HG02623 (cell line): ENCODE measurements at regions not wholly inside any gene's neighbourhood (a gene's known extent, or its start where the extent isn't known, plus 50 kb on each side); places are given as distances from the start of the nearest gene placed in this dataset.
"Not testable (repeated sequence)": the region's sequence is repeated elsewhere in the genome, so short reads cannot be mapped to it uniquely, and the experiment has no call there.

ENCODE experiments used
- ATAC-seq: cut with Tn5 transposase; IDR thresholded peaks from one replicate; pipeline ENCODE4 v1.9.1; 2021; ENCODE audit warnings: moderate library complexity; ENCODE audit not compliant: unreplicated experiment

- no peak for ATAC-seq
Observed at GRCh38 chr5:4613440-4613839, 526.7 kb upstream of the ADAMTS16 start.

- no peak for ATAC-seq
Observed at GRCh38 chr5:4614088-4614487, 526.0 kb upstream of the ADAMTS16 start.

DNA sequence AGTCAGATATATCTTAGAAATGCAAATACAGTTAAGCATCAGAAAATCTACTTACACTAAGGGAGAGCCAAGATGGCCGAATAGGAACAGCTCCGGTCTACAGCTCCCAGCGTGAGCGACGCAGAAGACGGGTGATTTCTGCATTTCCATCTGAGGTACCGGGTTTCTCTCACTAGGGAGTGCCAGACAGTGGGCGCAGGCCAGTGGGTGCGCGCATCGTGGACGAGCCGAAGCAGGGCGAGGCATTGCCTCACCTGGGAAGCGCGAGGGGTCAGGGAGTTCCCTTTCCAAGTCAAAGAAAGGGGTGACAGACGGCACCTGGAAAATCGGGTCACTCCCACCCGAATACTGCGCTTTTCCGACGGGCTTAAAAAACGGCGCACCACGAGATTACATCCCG is 524.8 kb upstream of the ADAMTS16 start:
- not testable (repeated sequence) for ATAC-seq

GRCh38 chr5:4625206-4625896 is 514.8 kb upstream of the ADAMTS16 start:
- ATAC-seq = no peak

DNA sequence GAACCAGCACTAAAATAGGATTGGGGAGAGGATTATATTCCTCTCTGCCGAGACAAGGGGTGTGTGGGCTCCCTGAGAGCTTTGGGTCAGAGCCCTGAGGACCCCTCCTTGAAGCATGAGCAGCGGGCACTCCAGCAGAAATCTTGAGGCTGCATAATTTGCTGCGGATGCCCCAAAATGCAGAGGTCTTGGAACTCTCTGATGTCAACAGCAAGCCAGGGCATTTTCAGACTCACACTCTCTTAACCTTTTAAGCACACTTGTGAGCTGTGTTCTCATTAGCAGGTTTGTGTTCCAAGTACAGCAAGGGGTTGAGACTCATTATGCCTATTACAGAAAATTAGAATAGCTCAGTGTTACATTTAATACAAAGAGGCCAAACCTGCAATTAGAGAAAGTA is 513.0 kb upstream of the ADAMTS16 start:
- no peak for ATAC-seq

GRCh38 chr5:4627929-4628328 is 512.2 kb upstream of the ADAMTS16 start:
- no peak for ATAC-seq

- no peak for ATAC-seq
Observed at GRCh38 chr5:4628645-4629385, 511.3 kb upstream of the ADAMTS16 start.

DNA sequence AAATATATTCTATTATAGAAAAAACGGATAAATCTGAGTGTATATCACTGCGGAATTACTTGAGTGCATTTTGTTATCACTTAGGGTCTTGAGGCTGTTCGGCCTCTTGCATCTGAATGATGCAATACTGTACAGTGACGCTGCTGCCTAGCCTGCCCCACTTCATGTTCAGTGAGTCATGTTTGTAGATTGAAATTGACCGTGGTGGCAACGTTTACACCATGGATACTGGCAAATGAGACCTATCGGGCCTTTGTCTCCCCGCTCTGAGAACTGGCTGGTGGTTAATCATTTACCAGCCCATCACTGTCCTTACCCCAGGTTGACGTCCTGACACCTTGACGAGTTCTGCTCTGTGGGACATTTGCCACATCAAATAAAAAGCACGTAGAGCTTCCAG is 510.1 kb upstream of the ADAMTS16 start:
- no peak for ATAC-seq

GRCh38 chr5:4634342-4634741 is 505.8 kb upstream of the ADAMTS16 start:
- ATAC-seq = no peak

GRCh38 chr5:4636378-4636777 is 503.8 kb upstream of the ADAMTS16 start:
- no peak for ATAC-seq

GRCh38 chr5:4639946-4640345 is 500.2 kb upstream of the ADAMTS16 start:
- no peak for ATAC-seq

GRCh38 chr5:4640795-4641194 is 499.3 kb upstream of the ADAMTS16 start:
- ATAC-seq = no peak

DNA sequence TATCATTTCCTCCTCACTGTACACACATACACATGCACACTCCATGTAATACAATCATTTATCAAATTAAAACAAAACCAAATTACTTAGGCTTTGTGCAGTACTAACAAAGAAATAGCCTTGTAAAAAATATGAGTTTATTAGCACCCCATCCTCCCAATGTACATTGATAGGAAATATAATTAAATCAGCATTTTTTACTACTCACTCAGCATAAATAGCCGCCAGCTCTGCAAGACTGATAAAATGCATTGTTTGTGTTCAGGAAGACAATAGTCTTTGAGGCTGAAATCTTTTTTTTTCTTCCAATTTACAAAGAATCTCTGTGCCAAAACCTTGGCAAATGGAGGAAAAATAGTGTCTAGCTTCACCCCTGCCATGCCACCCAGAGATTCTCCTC is 497.6 kb upstream of the ADAMTS16 start:
- no peak for ATAC-seq

- ATAC-seq = no peak
Observed at GRCh38 chr5:4643190-4643589, 496.9 kb upstream of the ADAMTS16 start.

GRCh38 chr5:4643960-4644359 is 496.2 kb upstream of the ADAMTS16 start:
- ATAC-seq = no peak

GRCh38 chr5:4646715-4647375 is 493.3 kb upstream of the ADAMTS16 start:
- ATAC-seq = no peak

GRCh38 chr5:4647955-4648354 is 492.2 kb upstream of the ADAMTS16 start:
- ATAC-seq = no peak

- ATAC-seq = no peak
Observed at GRCh38 chr5:4651806-4652565, 488.1 kb upstream of the ADAMTS16 start.

- no peak for ATAC-seq
Observed at GRCh38 chr5:4653475-4653874, 486.7 kb upstream of the ADAMTS16 start.

- ATAC-seq = no peak
Observed at GRCh38 chr5:4659851-4660250, 480.3 kb upstream of the ADAMTS16 start.

GRCh38 chr5:4661326-4661725 is 478.8 kb upstream of the ADAMTS16 start:
- ATAC-seq = no peak
